ENCODE measurements at regions not wholly inside any gene's neighbourhood (a gene's known extent, or its start where the extent isn't known, plus 50 kb on each side); places are given as distances from the start of the nearest gene placed in this dataset.

GRCh38 chr3:174659511-174659910 is 199.6 kb upstream of the NAALADL2 start:
- DNase-seq (ENCODE audit: low spot score) = no peak

GRCh38 chr3:174662653-174663052 is 196.5 kb upstream of the NAALADL2 start:
- no peak for DNase-seq (ENCODE audit: low spot score)

- no peak for DNase-seq (ENCODE audit: low spot score)
These were observed 191.7 kb upstream of the NAALADL2 start for GRCh38 chr3:174667386-174667785.

GRCh38 chr3:174675406-174675805 is 183.7 kb upstream of the NAALADL2 start:
- no peak for DNase-seq (ENCODE audit: low spot score)

DNA sequence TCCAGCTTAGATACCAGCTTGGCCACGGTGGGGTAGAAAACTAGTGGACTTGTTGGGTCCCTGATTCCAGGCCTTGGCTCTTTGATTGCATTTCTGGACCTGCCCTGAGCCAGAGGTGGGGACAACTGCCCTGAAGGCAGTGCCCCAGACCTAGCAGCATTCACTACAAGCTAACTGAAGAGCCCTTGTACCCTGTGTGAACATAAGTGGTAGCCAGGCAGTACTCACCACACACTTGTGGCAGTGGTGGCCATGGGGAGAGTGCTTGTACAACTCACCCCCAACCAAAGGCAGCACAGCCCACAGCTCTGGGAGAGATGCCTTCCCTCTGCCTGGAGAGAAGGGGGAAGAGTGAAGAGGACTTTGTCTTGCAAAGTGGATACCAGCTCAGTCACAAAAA is 177.3 kb upstream of the NAALADL2 start:
- DNase-seq (ENCODE audit: low spot score) = no peak

DNA sequence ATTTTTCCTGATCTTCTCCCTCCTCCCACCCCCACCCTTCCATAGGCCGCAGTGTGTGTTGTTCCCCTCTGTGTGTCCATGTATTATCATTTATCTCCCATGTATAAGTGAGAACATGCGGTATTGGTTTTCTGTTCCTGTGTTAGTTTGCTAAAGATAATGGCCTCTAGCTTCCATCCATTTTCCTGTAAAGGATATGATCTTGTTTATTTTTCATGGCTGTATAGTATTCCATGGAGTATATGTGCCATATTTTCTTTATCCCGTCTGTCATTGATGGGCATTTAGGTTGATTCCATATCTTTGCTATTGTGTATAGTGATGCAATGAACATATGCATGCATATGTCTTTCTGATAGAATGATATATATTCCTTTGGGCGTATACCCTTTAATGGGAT is 173.3 kb upstream of the NAALADL2 start:
- DNase-seq (ENCODE audit: low spot score) = no peak

DNA sequence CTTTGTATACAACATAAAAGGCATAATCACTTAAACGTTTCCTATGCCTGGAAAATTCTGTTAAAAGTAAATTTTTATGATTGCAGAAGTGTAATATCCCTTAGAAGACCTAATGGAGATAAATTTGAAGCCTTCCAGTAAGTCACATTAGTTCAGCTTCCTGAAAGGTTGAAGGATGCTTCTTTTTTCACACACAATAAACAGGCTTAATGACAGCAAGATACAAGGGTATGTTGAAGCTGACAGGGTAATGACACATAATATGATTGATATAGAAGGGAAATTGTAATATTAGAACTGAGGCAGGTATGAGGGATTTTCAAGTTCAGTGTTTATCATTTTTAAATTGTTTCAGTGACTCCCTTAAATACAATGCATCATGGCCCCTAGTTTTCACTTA is 161.8 kb upstream of the NAALADL2 start:
- no peak for DNase-seq (ENCODE audit: low spot score)

GRCh38 chr3:174700736-174701135 is 158.4 kb upstream of the NAALADL2 start:
- no peak for DNase-seq (ENCODE audit: low spot score)

- DNase-seq (ENCODE audit: low spot score) = peak; percentile 37
These were observed 148.5 kb upstream of the NAALADL2 start for GRCh38 chr3:174710612-174711011.

DNA sequence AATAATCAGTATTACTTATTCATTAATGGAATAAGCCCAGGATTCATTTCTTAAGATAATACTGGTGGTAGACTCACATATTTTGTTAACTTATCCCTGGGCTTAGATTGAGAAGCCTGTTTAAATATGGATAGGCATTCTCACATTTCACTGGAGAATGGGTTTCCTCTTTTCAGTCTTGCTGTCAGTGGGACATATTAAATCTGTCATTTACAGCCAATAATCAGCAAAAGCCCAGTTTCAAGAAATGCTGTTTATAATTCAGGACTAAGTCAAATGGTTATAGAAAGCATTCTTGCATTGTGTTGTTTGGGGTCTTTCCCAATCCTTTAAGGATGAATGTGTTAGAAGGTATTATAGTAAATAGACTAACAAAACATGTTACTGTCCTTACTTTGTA is 143.7 kb upstream of the NAALADL2 start:
- DNase-seq (ENCODE audit: low spot score) = no peak

GRCh38 chr3:174716956-174717505 is 142.1 kb upstream of the NAALADL2 start:
- no peak for DNase-seq (ENCODE audit: low spot score)

DNA sequence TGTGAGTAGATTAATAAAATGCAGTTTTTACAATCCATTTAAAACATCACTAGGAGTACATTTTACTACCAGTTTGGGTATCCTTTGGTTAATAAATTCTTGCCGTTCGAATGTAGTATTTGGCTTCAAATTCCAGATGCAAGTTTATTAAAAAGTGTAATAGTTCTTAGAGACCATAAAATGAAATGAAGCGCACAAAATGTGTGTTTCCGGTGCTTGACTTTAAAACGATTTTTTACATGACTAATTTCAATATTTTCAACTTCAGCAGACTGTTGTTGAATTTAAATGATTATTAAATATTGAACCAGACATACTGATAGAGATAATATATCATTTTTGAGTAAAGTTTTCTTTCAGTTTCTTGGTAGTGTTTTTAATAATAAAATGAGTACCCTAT is 138.4 kb upstream of the NAALADL2 start:
- DNase-seq (ENCODE audit: low spot score) = no peak

DNA sequence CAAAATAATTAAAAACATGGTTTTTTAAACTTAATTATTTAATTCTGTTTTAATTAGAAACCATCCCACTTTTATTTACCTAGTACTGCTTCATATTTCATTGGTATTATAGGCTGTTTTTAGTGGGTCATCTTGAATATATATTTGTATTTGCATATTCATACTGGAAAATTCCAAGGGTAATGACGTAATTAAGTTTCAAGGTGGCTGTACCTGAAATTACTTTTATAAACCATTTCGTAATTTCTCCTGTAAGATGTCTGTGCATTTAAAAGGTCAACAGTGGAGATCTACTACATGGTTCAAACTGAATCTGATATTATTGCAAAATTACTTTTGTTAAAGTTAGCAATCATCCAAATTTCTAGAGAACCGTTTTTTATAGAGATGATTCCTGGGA is 133.8 kb upstream of the NAALADL2 start:
- no peak for DNase-seq (ENCODE audit: low spot score)

GRCh38 chr3:174737966-174738365 is 121.2 kb upstream of the NAALADL2 start:
- DNase-seq (ENCODE audit: low spot score) = no peak

DNA sequence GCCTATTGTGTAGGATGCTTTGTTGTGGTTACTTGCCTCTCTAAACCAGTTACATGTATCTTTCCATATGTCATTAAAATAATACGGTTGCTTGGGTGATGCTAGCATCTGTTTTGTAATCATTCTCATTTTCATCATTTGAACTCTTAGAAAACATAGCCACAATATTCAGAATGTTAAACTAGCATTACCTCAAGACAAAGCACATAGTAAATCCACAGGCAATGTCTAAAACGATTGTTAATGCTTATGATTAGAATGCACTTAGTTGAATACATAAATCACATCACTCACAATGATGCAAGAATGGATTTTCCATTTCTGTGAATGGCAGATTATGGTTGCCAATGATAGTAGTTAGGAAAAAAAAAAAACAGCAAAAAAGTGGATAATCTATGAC is 110.0 kb upstream of the NAALADL2 start:
- DNase-seq (ENCODE audit: low spot score) = no peak

DNA sequence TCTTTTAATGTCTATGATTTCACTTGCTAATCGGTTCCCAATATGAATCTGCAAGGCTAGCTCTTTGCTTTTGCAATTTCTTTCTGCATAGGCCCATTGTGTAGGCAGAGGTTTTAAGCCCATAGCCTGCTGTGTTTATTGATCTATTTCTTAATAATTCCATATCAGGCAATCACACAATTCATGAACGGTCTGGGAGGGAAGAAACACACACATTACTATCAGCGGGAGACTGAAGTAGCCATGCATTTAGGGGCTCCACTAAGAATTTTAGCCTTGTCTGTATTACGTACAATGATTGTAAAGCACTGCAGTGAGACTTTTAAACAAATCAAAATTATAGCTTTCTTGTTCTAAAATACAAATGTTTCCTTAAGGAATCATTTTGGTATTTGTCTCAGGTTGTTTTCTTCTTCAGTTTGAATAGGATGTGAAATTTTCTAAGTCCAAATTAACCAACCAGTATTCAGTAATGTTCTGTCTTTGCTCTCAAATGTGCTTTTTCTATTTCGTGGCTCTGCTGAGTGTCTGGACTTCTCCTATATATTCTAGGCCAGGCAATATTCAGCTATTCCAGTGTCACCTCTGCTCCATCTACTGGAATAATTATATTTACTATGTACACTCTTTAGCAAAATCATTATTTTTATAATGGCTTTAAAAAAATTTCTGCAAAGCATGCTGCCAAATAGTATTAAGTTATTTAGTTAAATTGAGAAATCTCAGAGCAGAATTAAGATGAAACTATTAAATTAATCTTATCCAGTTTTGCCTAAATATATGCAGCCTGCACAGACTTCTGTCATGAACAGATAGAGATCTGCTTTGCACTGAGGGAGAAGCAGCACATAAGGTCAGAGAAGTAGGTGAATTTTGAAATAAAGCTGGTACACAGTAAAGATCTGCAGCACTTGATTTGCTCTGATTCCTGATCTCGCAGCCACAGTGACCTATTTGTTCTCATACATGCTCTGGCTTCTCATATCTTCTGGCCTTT is 103.0 kb upstream of the NAALADL2 start:
- DNase-seq (ENCODE audit: low spot score) = no peak

- DNase-seq (ENCODE audit: low spot score) = no peak
These were observed 100.2 kb upstream of the NAALADL2 start for GRCh38 chr3:174758943-174759342.

DNA sequence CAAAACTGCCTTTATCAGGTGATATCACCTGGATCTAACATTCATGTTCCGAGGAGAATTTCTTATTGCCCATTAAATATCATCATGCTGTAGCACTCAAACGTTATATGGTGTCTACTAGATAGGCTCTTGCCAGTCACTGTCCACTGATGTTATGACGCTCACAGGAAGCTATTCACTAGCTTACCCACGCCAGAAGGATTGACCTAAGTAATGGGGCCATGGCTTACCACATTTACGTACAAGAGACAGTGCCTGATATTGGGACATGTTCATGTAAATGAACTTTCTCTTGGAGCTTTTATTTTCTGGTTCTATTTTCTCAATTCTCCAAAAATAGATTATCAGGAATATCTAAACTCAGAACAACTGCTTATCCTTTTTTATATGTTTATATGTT is 91.7 kb upstream of the NAALADL2 start:
- DNase-seq (ENCODE audit: low spot score) = no peak

GRCh38 chr3:174767853-174768382 is 91.2 kb upstream of the NAALADL2 start:
- DNase-seq (ENCODE audit: low spot score) = no peak

DNA sequence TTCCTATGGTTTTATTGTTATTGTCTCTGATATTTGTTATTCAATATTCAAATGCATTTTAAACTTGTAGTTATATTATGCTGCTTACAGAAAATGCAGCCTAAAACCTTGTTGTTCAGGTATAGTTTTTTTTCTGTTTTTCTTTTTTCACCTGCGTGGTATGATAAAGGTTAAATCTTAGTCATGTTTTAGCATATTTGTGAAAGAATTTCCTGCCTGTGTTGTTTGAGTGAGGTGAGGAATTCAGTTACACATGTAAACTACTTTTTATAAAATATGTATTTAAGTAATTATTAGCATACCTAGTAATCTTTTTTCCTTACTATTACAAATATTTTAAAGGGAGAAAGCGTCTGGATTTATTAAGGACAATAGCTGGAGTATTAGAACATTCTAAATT is 90.0 kb upstream of the NAALADL2 start:
- DNase-seq (ENCODE audit: low spot score) = no peak

DNA sequence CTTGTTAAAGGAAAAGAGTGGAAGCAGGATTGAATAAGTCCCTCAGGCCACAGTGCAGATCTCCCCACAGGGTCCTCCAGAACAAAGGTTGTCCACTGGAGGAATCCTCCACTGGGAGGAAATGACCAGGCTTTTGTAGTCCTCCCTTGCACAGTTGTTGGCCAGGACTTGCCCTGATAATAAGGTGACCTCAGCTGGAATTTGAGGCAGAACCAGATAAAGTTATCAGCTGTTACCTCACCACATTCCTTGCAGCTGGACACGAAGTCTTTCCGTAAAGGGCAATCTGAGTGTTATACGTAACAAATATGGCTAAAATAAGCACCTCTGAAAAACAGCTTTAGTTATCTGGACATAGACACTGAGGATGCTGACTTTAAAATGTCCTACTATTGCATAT is 83.5 kb upstream of the NAALADL2 start:
- DNase-seq (ENCODE audit: low spot score) = no peak

DNA sequence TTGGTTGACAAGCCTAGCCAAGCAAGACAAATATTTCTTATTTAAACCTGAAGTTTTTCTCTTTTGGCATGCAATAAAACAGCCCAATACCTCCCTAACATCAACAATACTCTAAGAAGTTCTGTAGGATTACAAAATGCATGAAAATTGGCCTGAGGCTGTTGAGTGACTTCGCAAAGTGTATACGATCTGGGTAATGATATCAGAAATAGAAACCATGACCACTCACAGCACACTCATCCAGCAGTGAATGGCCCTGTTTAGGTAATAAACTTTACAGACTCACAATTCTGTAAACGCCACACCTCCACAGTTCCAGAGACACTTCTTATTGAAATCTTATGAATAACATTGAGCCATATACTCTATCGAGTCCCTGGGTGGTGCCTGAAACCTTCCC is 83.0 kb upstream of the NAALADL2 start:
- DNase-seq (ENCODE audit: low spot score) = peak; percentile 16

DNA sequence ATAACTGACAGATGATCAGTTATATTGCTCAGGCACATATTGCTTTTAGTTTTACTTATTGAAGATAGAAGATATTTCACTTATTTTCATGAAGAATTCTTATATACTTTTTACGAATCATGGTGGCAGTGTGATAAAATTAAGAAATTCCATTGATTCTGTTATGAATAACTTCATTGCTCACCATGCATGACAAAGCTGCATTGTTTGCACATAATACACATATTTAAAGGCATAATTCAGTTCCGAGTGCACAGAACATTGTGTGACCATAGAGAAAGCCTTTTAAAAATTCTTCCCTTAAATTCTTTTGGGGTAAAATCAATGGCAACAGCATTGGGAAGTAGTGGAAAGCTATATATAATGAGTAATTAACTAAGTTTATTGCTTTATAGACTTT is 82.5 kb upstream of the NAALADL2 start:
- peak; percentile 17 for DNase-seq (ENCODE audit: low spot score)
